IMR-90 (cell line): ENCODE measurements at regions not wholly inside any gene's neighbourhood (a gene's known extent, or its start where the extent isn't known, plus 50 kb on each side); places are given as distances from the start of the nearest gene placed in this dataset.

ENCODE experiments used
- ATAC-seq: fragments of 200-7000 bp; cut with Tn5 transposase; 2 replicates; pipeline ENCODE4 v1.9.1; 2020; ENCODE audit warnings: low read depth, mild to moderate bottlenecking, moderate library complexity
- BruUV-seq: library from RNA; stranded (reverse); fragments of 400-500 nt; replicated peaks from 2 replicates; lab custom pipeline; 2021; lab: Mats Ljungman, UMichigan
- CTCF ChIA-PET: fragments of 300-600 bp; formaldehyde crosslinking; extraction: SDS; loops from one replicate; lab custom pipeline; 2021; ENCODE audit warnings: antibody characterized with exemption; lab: Yijun Ruan, JAX
- POLR2A ChIA-PET: fragments of 300-600 bp; sonication (Branson Sonifier 250); formaldehyde crosslinking; loops from one replicate; lab custom pipeline; 2022; ENCODE audit warnings: antibody characterized with exemption; ENCODE audit not compliant: unreplicated experiment; lab: Charles Lee
- DNase-seq: peaks from one replicate; pipeline ENCODE4 v3.0.0; 2013
- H2AFZ ChIP-seq: replicated peaks from 2 replicates; pipeline ENCODE3; 2013; ENCODE audit warnings: low read length, mild to moderate bottlenecking; ENCODE audit not compliant: poor library complexity
- H2AK5ac ChIP-seq: 2 replicates; pipeline ENCODE4 v1.6.1; 2013; ENCODE audit warnings: low read depth, low read length, inconsistent platforms
- H2AK9ac ChIP-seq: replicated peaks from 2 replicates; pipeline ENCODE3; 2013; ENCODE audit warnings: mild to moderate bottlenecking, low read depth, low read length, moderate library complexity; ENCODE audit not compliant: poor library complexity
- H2BK120ac ChIP-seq: 2 replicates; pipeline ENCODE4 v1.6.1; 2013; ENCODE audit warnings: low read depth, low read length, inconsistent platforms
- H2BK15ac ChIP-seq: 3 replicates; pipeline ENCODE4 v1.6.1; 2013; ENCODE audit warnings: low read depth, low read length, inconsistent platforms
- H2BK20ac ChIP-seq: 2 replicates; pipeline ENCODE4 v1.6.1; 2013; ENCODE audit warnings: low read depth, mild to moderate bottlenecking, inconsistent platforms, low read length, moderate library complexity
- H2BK5ac ChIP-seq: 2 replicates; pipeline ENCODE4 v1.6.1; 2013; ENCODE audit warnings: mild to moderate bottlenecking, low read depth, low read length, inconsistent platforms; ENCODE audit not compliant: poor library complexity, severe bottlenecking
- H3K14ac ChIP-seq: replicated peaks from 2 replicates; pipeline ENCODE4 v1.6.1; 2013; ENCODE audit warnings: low read depth, low read length, inconsistent platforms
- H3K18ac ChIP-seq: 2 replicates; pipeline ENCODE4 v1.6.1; 2013; ENCODE audit warnings: low read depth, low read length, control low read depth
- H3K23ac ChIP-seq: 2 replicates; pipeline ENCODE4 v1.6.1; 2013; ENCODE audit warnings: low read depth, low read length, inconsistent platforms
- H3K27ac ChIP-seq: 2 replicates; pipeline ENCODE4 v1.5.1; 2013; ENCODE audit warnings: mild to moderate bottlenecking, control low read depth, low read length; ENCODE audit not compliant: insufficient read depth
- H3K27me3 ChIP-seq: 2 replicates; pipeline ENCODE4 v1.6.1; 2013; ENCODE audit warnings: low read length; ENCODE audit not compliant: control insufficient read depth, insufficient read depth
- H3K36me3 ChIP-seq: 2 replicates; pipeline ENCODE4 v1.6.1; 2013; ENCODE audit warnings: low read length, mixed read lengths; ENCODE audit not compliant: control insufficient read depth, insufficient read depth
- H3K4ac ChIP-seq: 2 replicates; pipeline ENCODE4 v1.6.1; 2013; ENCODE audit warnings: low read depth, low read length, inconsistent platforms
- H3K4me1 ChIP-seq: 2 replicates; pipeline ENCODE4 v1.6.1; 2013; ENCODE audit warnings: low read length, mixed read lengths; ENCODE audit not compliant: control insufficient read depth, insufficient read depth
- H3K4me2 ChIP-seq: 2 replicates; pipeline ENCODE4 v1.6.1; 2013; ENCODE audit warnings: low read depth, mild to moderate bottlenecking, control low read depth, low read length, moderate library complexity
- H3K4me3 ChIP-seq: 2 replicates; pipeline ENCODE4 v1.5.1; 2013; ENCODE audit warnings: low read depth, mild to moderate bottlenecking, control low read depth, low read length, moderate library complexity; ENCODE audit not compliant: insufficient read depth
- H3K56ac ChIP-seq: 2 replicates; pipeline ENCODE4 v1.6.1; 2013; ENCODE audit warnings: low read length, inconsistent platforms; ENCODE audit not compliant: insufficient read depth; ENCODE audit errors: extremely low read depth
- H3K79me1 ChIP-seq, 2 experiments: 2 replicates each; pipeline ENCODE4 v1.6.1; 2013; ENCODE audit warnings: low read length in 2 of 2, inconsistent platforms in 1 of 2, low read depth in 1 of 2
- H3K9ac ChIP-seq: 2 replicates; pipeline ENCODE4 v1.6.1; 2013; ENCODE audit warnings: low read depth, low read length, control low read depth
- H3K9me1 ChIP-seq: 2 replicates; pipeline ENCODE4 v1.6.1; 2013; ENCODE audit warnings: low read length, inconsistent platforms; ENCODE audit not compliant: insufficient read depth
- H3K9me3 ChIP-seq: 2 replicates; pipeline ENCODE4 v1.6.1; 2013; ENCODE audit warnings: low read length; ENCODE audit not compliant: control insufficient read depth, insufficient read depth
- H4K20me1 ChIP-seq: 2 replicates; pipeline ENCODE4 v1.6.1; 2013; ENCODE audit warnings: low read length, inconsistent platforms; ENCODE audit not compliant: insufficient read depth
- H4K5ac ChIP-seq: 2 replicates; pipeline ENCODE4 v1.6.1; 2013; ENCODE audit warnings: mild to moderate bottlenecking, low read depth, low read length, control low read depth
- H4K8ac ChIP-seq, 2 experiments: 2 replicates each; pipeline ENCODE4 v1.6.1; 2013; ENCODE audit warnings: low read depth in 2 of 2, low read length in 2 of 2, control low read depth in 1 of 2, inconsistent platforms in 1 of 2
- H4K91ac ChIP-seq: 2 replicates; pipeline ENCODE4 v1.6.1; 2013; ENCODE audit warnings: low read depth, low read length, inconsistent platforms; ENCODE audit not compliant: insufficient read depth
- BHLHE40 ChIP-seq: fragments of 150-350 bp; IDR thresholded peaks from 2 replicates; pipeline ENCODE4 v1.6.1; 2016; ENCODE audit warnings: mild to moderate bottlenecking, low read depth, low read length
- CEBPB ChIP-seq: IDR thresholded peaks from 2 replicates; pipeline ENCODE4 v1.6.1; 2012; ENCODE audit warnings: low read depth, low read length, improper control_type of control experiment
- CHD1 ChIP-seq: IDR thresholded peaks from 2 replicates; pipeline ENCODE4 v1.6.1; 2012; ENCODE audit warnings: low read depth, low read length, improper control_type of control experiment
- CTCF ChIP-seq: conservative IDR thresholded peaks from 2 replicates; pipeline ENCODE4 v1.5.1; 2012; ENCODE audit warnings: mild to moderate bottlenecking, low read depth, low read length, improper control_type of control experiment
- ELK1 ChIP-seq: fragments of 150-350 bp; IDR thresholded peaks from 2 replicates; pipeline ENCODE4 v1.6.1; 2016; ENCODE audit warnings: low read depth, mild to moderate bottlenecking, low read length, moderate library complexity, borderline replicate concordance
- FOS ChIP-seq: fragments of 150-350 bp; IDR thresholded peaks from 2 replicates; pipeline ENCODE4 v1.6.1; 2016; ENCODE audit warnings: low read depth, low read length
- MAFK ChIP-seq: IDR thresholded peaks from 2 replicates; pipeline ENCODE4 v1.6.1; 2012; ENCODE audit warnings: low read depth, low read length, improper control_type of control experiment
- MAZ ChIP-seq: IDR thresholded peaks from 2 replicates; pipeline ENCODE4 v1.6.1; 2012; ENCODE audit warnings: low read depth, mild to moderate bottlenecking, low read length, improper control_type of control experiment, moderate library complexity, borderline replicate concordance
- MXI1 ChIP-seq: IDR thresholded peaks from 2 replicates; pipeline ENCODE4 v1.6.1; 2012; ENCODE audit warnings: low read depth, mild to moderate bottlenecking, low read length, moderate library complexity, borderline replicate concordance
- NFE2L2 ChIP-seq: fragments of 150-350 bp; IDR thresholded peaks from 2 replicates; pipeline ENCODE4 v1.6.1; 2016; ENCODE audit warnings: low read depth, mild to moderate bottlenecking, low read length
- POLR2A ChIP-seq: IDR thresholded peaks from 2 replicates; pipeline ENCODE4 v1.6.1; 2012; ENCODE audit warnings: mild to moderate bottlenecking, low read depth, low read length
- RAD21 ChIP-seq: IDR thresholded peaks from 2 replicates; pipeline ENCODE4 v1.6.1; 2012; ENCODE audit warnings: low read length, improper control_type of control experiment
- RCOR1 ChIP-seq: IDR thresholded peaks from 2 replicates; pipeline ENCODE4 v1.6.1; 2012; ENCODE audit warnings: mild to moderate bottlenecking, low read length, improper control_type of control experiment; ENCODE audit not compliant: insufficient replicate concordance
- RFX5 ChIP-seq: IDR thresholded peaks from 2 replicates; pipeline ENCODE4 v1.8.0; 2012; ENCODE audit warnings: low read depth, mild to moderate bottlenecking, low read length, moderate library complexity
- SMC3 ChIP-seq: fragments of 150-350 bp; IDR thresholded peaks from 2 replicates; pipeline ENCODE4 v1.6.1; 2016; ENCODE audit warnings: low read depth, mild to moderate bottlenecking, antibody characterized with exemption, low read length, moderate library complexity
- USF2 ChIP-seq: fragments of 150-350 bp; IDR thresholded peaks from 2 replicates; pipeline ENCODE4 v1.6.1; 2017; ENCODE audit warnings: mild to moderate bottlenecking, antibody characterized with exemption, low read length, low read depth
- WGBS, 2 experiments: methylation state at CpG; one replicate each; pipeline versions ENCODE4 v1.1.5 to v1.1.7; 2013; ENCODE audit warnings: missing lambda C conversion rate in 2 of 2; ENCODE audit not compliant: insufficient read length in 1 of 2; ENCODE audit errors: extremely low coverage in 2 of 2; 5-methylcytosine and 5-hydroxymethylcytosine counted together
- dilution Hi-C: fragments of 300-500 bp; cut with HindIII; formaldehyde crosslinking; loops from one replicate; pipeline ENCODE4 v1.14.3; 2018; ENCODE audit warnings: low sequenced_read_pairs; ENCODE audit not compliant: unreplicated experiment
- in situ Hi-C: fragments of 300-500 bp; cut with MboI; formaldehyde crosslinking; loops from 3 replicates; pipeline ENCODE4 v1.14.3; 2019; ENCODE audit warnings: low sequenced_read_pairs, inconsistent platforms, mixed read lengths
- intact Hi-C: fragments of 100-400 bp; cut with micrococcal nuclease; formaldehyde crosslinking; loops from 2 replicates; pipeline ENCODE4 v1.10.0; 2022

- Histone ChIP-seq H2AFZ (no peak overlapping the region), H2BK20ac (no peak overlapping the region), H4K20me1 (no peaks in the 10 kb centered on the region), H3K79me1 (no peaks in the 10 kb centered on the region), H2AK9ac (no peak overlapping the region), H3K4me1 (no peaks in the 10 kb centered on the region), H3K56ac (no peak overlapping the region), H4K5ac (no peak overlapping the region), H2AK5ac (no peak overlapping the region), H3K27ac (no peak overlapping the region), H3K9ac (no peak overlapping the region), H3K4me3 (no peak overlapping the region), H4K8ac (no peak overlapping the region), H2BK120ac (no peak overlapping the region), H3K36me3 (no peaks in the 10 kb centered on the region), H3K14ac (no peak overlapping the region), H3K4ac (no peak overlapping the region), H4K91ac (no peak overlapping the region), H2BK5ac (no peak overlapping the region), H3K23ac (no peak overlapping the region), H3K27me3 (no peaks in the 10 kb centered on the region), H3K18ac (no peak overlapping the region), H2BK15ac (no peak overlapping the region), H3K9me3 (no peaks in the 10 kb centered on the region), H3K9me1 (no peaks in the 10 kb centered on the region), H3K4me2 (no peak overlapping the region)
- DNase-seq (no peak), ATAC-seq (peak; percentile 35; the same call in 1 of the 2 replicates)
- CTCF ChIA-PET, result no interaction called here
- in situ Hi-C loops, result no loop called here
- intact Hi-C loops, result no loop called here
- dilution Hi-C loops, result no loop called here
- no TSS peak for BruUV-seq
- POLR2A ChIA-PET, result no interaction called here
- WGBS, 2 experiments, result 0% methylated on average over 2 of the region's 4 CpGs; no CpG with 5 or more reads in 1 of the 2 experiments
- TF ChIP-seq RAD21 (no peak), USF2 (no peak), RFX5 (no peak), POLR2A (no peak), MXI1 (no peak), CHD1 (no peak), ELK1 (no peak), SMC3 (no peak), CEBPB (no peak), RCOR1 (no peak), NFE2L2 (no peak), MAZ (no peak), MAFK (no peak), CTCF (no peak), BHLHE40 (no peak), FOS (no peak)
Measured at GRCh38 chr7:19969859-19970493, 196.6 kb upstream of the TMEM196 start.
